Heart left ventricle (tissue), 16 donors: ENCODE measurements at regions not wholly inside any gene's neighbourhood (a gene's known extent, or its start where the extent isn't known, plus 50 kb on each side); places are given as distances from the start of the nearest gene placed in this dataset.

Source experiments
- ATAC-seq, 4 donors: fragments of 200-7000 bp; cut with Tn5 transposase; one replicate each; pipeline ENCODE4 v1.9.1; 2020 to 2022; ENCODE audit warnings: moderate library complexity in 4 of 4, mild to moderate bottlenecking in 3 of 4, moderate number of reproducible peaks in 1 of 4
- DNase-seq, 5 donors: peaks; one replicate each; pipeline ENCODE4 v3.0.0-alpha.2; 2020
- H3K27ac ChIP-seq, 12 donors: fragments of 200-600 bp; sonication (generic) in 4 of 12; one replicate each; pipeline versions ENCODE4 v1.5.0 to v1.8.0; 2016 to 2022; ENCODE audit warnings: mild to moderate bottlenecking in 2 of 12
- H3K27me3 ChIP-seq, 9 donors: fragments of 200-600 bp; sonication (generic) in 2 of 9; one replicate each; pipeline versions ENCODE4 v1.5.1 to v1.8.0; 2016 to 2022; ENCODE audit warnings: mild to moderate bottlenecking in 3 of 9
- H3K36me3 ChIP-seq, 9 donors: fragments of 200-600 bp; sonication (generic) in 2 of 9; one replicate each; pipeline versions ENCODE4 v1.5.0 to v1.8.0; 2018 to 2022; ENCODE audit warnings: mild to moderate bottlenecking in 2 of 9
- H3K4me1 ChIP-seq, 12 donors: fragments of 200-600 bp; sonication (generic) in 4 of 12; one replicate each; pipeline versions ENCODE4 v1.5.0 to v1.8.0; 2016 to 2022; ENCODE audit warnings: mild to moderate bottlenecking in 3 of 12
- H3K4me3 ChIP-seq, 12 donors: fragments of 200-600 bp; sonication (generic) in 4 of 12; one replicate each; pipeline versions ENCODE4 v1.5.0 to v1.8.0; 2017 to 2022; ENCODE audit warnings: mild to moderate bottlenecking in 9 of 12, moderate library complexity in 4 of 12
- H3K9me3 ChIP-seq, 12 donors: fragments of 200-600 bp; sonication (generic) in 4 of 12; one replicate each; pipeline versions ENCODE4 v1.5.0 to v1.8.0; 2016 to 2022; ENCODE audit warnings: mild to moderate bottlenecking in 1 of 12
- CTCF ChIP-seq, 12 donors: fragments of 200-600 bp; sonication (generic) in 4 of 12; IDR thresholded peaks; one replicate each; pipeline versions ENCODE4 v1.5.0 to v1.8.0; 2018 to 2022; ENCODE audit warnings: antibody characterized with exemption in 12 of 12, mild to moderate bottlenecking in 5 of 12
- POLR2A ChIP-seq, 2 donors: fragments of 450-650 bp; IDR thresholded peaks; one replicate each; pipeline ENCODE4 v1.6.1; 2017; ENCODE audit warnings: antibody characterized with exemption in 2 of 2, mild to moderate bottlenecking in 2 of 2, moderate library complexity in 2 of 2
- WGBS, 4 donors: extraction: QIAGEN DNeasy Blood & Tissue Kit in 2 of 4; methylation state at CpG; one replicate each; pipeline versions ENCODE4 v1.1.5 to v1.1.7; 2013 to 2018; 5-methylcytosine and 5-hydroxymethylcytosine counted together
- intact Hi-C, 10 donors: fragments of 100-400 bp; cut with DNase I; formaldehyde crosslinking; loops; one replicate each; pipeline versions ENCODE4 v1.11.1 to v1.14.2; 2022
- donor health status: ischemic (EF 13 %, LVEDD 7.1; RV severe dilation, severe dysfunction).
- donor health status: healthy with polysubstance abuse.
- donor health status: DM: no; HTN: yes; CAD: no.
- donor health status: DM: no; HTN: no; CAD: no.
- donor health status: ischemic (EF 25% LVEDD 6.9; RV normal size, moderate dysfunction).
- donor health status: ischemic (EF 25% LVEDD 5.7; RV mildly dilated, moderate dysfunction).
- donor health status: healthy.
- donor health status: DM: yes; HTN: yes; CAD: no.
- donor health status: ischemic (EF 35%, LVEDD 5.7; RV mildly dilated, moderate dysfunction).
- donor health status: nonischemic (EF 11% LVEDD 7.7; RV severe dilation, severe dysfunction).
- donor health status: DM: yes; HTN: yes; CAD: no.
- donor health status: PGD.
- donor health status: ischemic (EF 29% LVEDD 5.4; RV normal size, mild dysfunction).
- donor health status: nonischemic (EF 23%, LVEDD 6.1; RV moderate dilation, normal function).

GRCh38 chr5:28399211-28399610, 1360.8 kb upstream of the CDH9 start:
- no peaks in the 10 kb centered on the region for H3K27me3 ChIP-seq
- H3K4me1 ChIP-seq, result no peaks in the 10 kb centered on the region
- DNase-seq, result no peak
- TF ChIP-seq CTCF (IDR thresholded peaks at IDR 0.05), result no peak
- TF ChIP-seq POLR2A (IDR thresholded peaks at IDR 0.05), result no peak
- H3K4me3 ChIP-seq, result no peak overlapping the region
- no peak for ATAC-seq
- no peak overlapping the region for H3K27ac ChIP-seq
- H3K36me3 ChIP-seq, result no peaks in the 10 kb centered on the region
- intact Hi-C loops, result no loop called here
- H3K9me3 ChIP-seq, result peaks cover 0 to 17% (median 0%) of the 10 kb centered on the region in 12 donors

GRCh38 chr5:28398185-28398584, 1359.8 kb upstream of the CDH9 start:
- Histone ChIP-seq H3K36me3 (no peaks in the 10 kb centered on the region), H3K27ac (no peak overlapping the region), H3K9me3 (peaks cover 0 to 22% (median 0%) of the 10 kb centered on the region in 12 donors), H3K27me3 (no peaks in the 10 kb centered on the region), H3K4me3 (no peak overlapping the region), H3K4me1 (no peaks in the 10 kb centered on the region)
- ATAC-seq, result no peak
- 64 to 74% (median 66%) methylated on average over 3 of the region's 3 CpGs for WGBS, 4 donors
- DNase-seq, result no peak
- intact Hi-C loops, result no loop called here
- TF ChIP-seq POLR2A (IDR thresholded peaks at IDR 0.05) (no peak), CTCF (IDR thresholded peaks at IDR 0.05) (no peak)

GRCh38 chr5:28397502-28397941, 1359.1 kb upstream of the CDH9 start:
- intact Hi-C loops, result no loop called here
- peaks cover 0 to 22% (median 0%) of the 10 kb centered on the region in 12 donors for H3K9me3 ChIP-seq
- H3K4me3 ChIP-seq, result no peak overlapping the region
- ATAC-seq (no peak), DNase-seq (no peak)
- no peaks in the 10 kb centered on the region for H3K27me3 ChIP-seq
- 22 to 32% (median 23%) methylated on average over 4 of the region's 4 CpGs for WGBS, 4 donors
- H3K36me3 ChIP-seq, result no peaks in the 10 kb centered on the region
- H3K4me1 ChIP-seq, result no peaks in the 10 kb centered on the region
- no peak overlapping the region for H3K27ac ChIP-seq
- TF ChIP-seq CTCF (IDR thresholded peaks at IDR 0.05), result no peak
- TF ChIP-seq POLR2A (IDR thresholded peaks at IDR 0.05), result no peak

GRCh38 chr5:28391277-28391676, 1352.9 kb upstream of the CDH9 start:
- Histone ChIP-seq H3K9me3 (peaks cover 0 to 9% (median 0%) of the 10 kb centered on the region in 12 donors), H3K27me3 (no peaks in the 10 kb centered on the region), H3K36me3 (no peaks in the 10 kb centered on the region), H3K4me1 (no peaks in the 10 kb centered on the region), H3K4me3 (no peak overlapping the region), H3K27ac (no peak overlapping the region)
- ATAC-seq, result no peak
- TF ChIP-seq POLR2A (IDR thresholded peaks at IDR 0.05), result no peak
- no peak for TF ChIP-seq CTCF (IDR thresholded peaks at IDR 0.05)
- WGBS, 4 donors, result 63 to 97% (median 77%) methylated on average over 1 of the region's 1 CpG
- no peak for DNase-seq
- intact Hi-C loops, result no loop called here
